Islet of Langerhans (tissue), 1 donor: ENCODE measurements at regions not wholly inside any gene's neighbourhood (a gene's known extent, or its start where the extent isn't known, plus 50 kb on each side); places are given as distances from the start of the nearest gene placed in this dataset.

ENCODE experiments used
- FAIRE-seq: peaks from one replicate; lab custom pipeline; 2011; peaks lifted over from hg19 to GRCh38; lab: Jason Lieb, UNC

GRCh38 chr14:60563113-60563512 lies 54.2 kb downstream of the SIX6 start:
- FAIRE-seq = no peak

- no peak for FAIRE-seq
These were observed 56.3 kb downstream of the SIX6 start for GRCh38 chr14:60565211-60565610.

GRCh38 chr14:60566101-60566500 lies 57.2 kb downstream of the SIX6 start:
- FAIRE-seq = no peak

GRCh38 chr14:60573943-60574495 lies 65.1 kb downstream of the SIX6 start:
- FAIRE-seq = no peak

GRCh38 chr14:60575008-60575407 lies 66.1 kb downstream of the SIX6 start:
- FAIRE-seq = no peak

GRCh38 chr14:60585676-60586075 lies 63.6 kb downstream of the SIX1 start:
- FAIRE-seq = no peak

GRCh38 chr14:60589442-60589841 lies 59.8 kb downstream of the SIX1 start:
- peak; percentile 49 for FAIRE-seq

GRCh38 chr14:60590991-60591414 lies 58.3 kb downstream of the SIX1 start:
- FAIRE-seq = no peak
